Calu3 (cell line): ENCODE measurements at regions not wholly inside any gene's neighbourhood (a gene's known extent, or its start where the extent isn't known, plus 50 kb on each side); places are given as distances from the start of the nearest gene placed in this dataset.
"Not testable (repeated sequence)": the region's sequence is repeated elsewhere in the genome, so short reads cannot be mapped to it uniquely, and the experiment has no call there.

ENCODE experiments used
- BruUV-seq: library from RNA; stranded (reverse); fragments of 400-500 nt; replicated peaks from 2 replicates; lab custom pipeline; 2021; lab: Mats Ljungman, UMichigan
- CTCF ChIA-PET: fragments of 300-600 bp; sonication (Branson Sonifier 250); formaldehyde crosslinking; loops from one replicate; lab custom pipeline; 2022; ENCODE audit warnings: antibody characterized with exemption; lab: Charles Lee
- DNase-seq: peaks from one replicate; pipeline ENCODE4 v3.0.0; 2022
- H3K27ac Mint-ChIP-seq: one replicate; pipeline ENCODE4 v1.8.0; 2022; ENCODE audit warnings: mixed read lengths; ENCODE audit not compliant: unreplicated experiment
- H3K27me3 Mint-ChIP-seq: one replicate; pipeline ENCODE4 v1.8.0; 2022; ENCODE audit warnings: mixed read lengths; ENCODE audit not compliant: unreplicated experiment
- H3K36me3 Mint-ChIP-seq: one replicate; pipeline ENCODE4 v1.8.0; 2022; ENCODE audit warnings: mild to moderate bottlenecking, moderate library complexity, mixed read lengths; ENCODE audit not compliant: insufficient read depth, unreplicated experiment
- H3K4me1 Mint-ChIP-seq: one replicate; pipeline ENCODE4 v1.8.0; 2022; ENCODE audit warnings: mild to moderate bottlenecking, low read depth, mixed read lengths; ENCODE audit not compliant: unreplicated experiment
- H3K4me3 Mint-ChIP-seq: one replicate; pipeline ENCODE4 v1.8.0; 2022; ENCODE audit warnings: mild to moderate bottlenecking, low read depth, moderate library complexity, mixed read lengths; ENCODE audit not compliant: unreplicated experiment
- H3K9me3 Mint-ChIP-seq: one replicate; pipeline ENCODE4 v1.8.0; 2022; ENCODE audit warnings: low read depth, mixed read lengths; ENCODE audit not compliant: unreplicated experiment
- intact Hi-C: fragments of 100-400 bp; cut with micrococcal nuclease; formaldehyde crosslinking; loops from one replicate; pipeline ENCODE4 v1.10.0; 2022; ENCODE audit not compliant: unreplicated experiment

GRCh38 chr1:120649730-120650129 lies 74.0 kb upstream of the NBPF26 start:
- H3K4me3 Mint-ChIP-seq, H3K27ac Mint-ChIP-seq, DNase-seq, H3K9me3 Mint-ChIP-seq, H3K4me1 Mint-ChIP-seq, CTCF ChIA-PET, BruUV-seq, H3K36me3 Mint-ChIP-seq, intact Hi-C loops, H3K27me3 Mint-ChIP-seq: not testable (repeated sequence)

GRCh38 chr1:120654114-120654513 lies 69.6 kb upstream of the NBPF26 start:
- CTCF ChIA-PET, BruUV-seq, intact Hi-C loops, H3K4me1 Mint-ChIP-seq, DNase-seq, H3K9me3 Mint-ChIP-seq, H3K4me3 Mint-ChIP-seq, H3K36me3 Mint-ChIP-seq, H3K27me3 Mint-ChIP-seq, H3K27ac Mint-ChIP-seq: not testable (repeated sequence)

- H3K4me3 Mint-ChIP-seq, H3K27me3 Mint-ChIP-seq, H3K4me1 Mint-ChIP-seq, intact Hi-C loops, H3K9me3 Mint-ChIP-seq, DNase-seq, H3K36me3 Mint-ChIP-seq, BruUV-seq, H3K27ac Mint-ChIP-seq, CTCF ChIA-PET: not testable (repeated sequence)
Observed at GRCh38 chr1:120655394-120655793, 68.4 kb upstream of the NBPF26 start.

DNA sequence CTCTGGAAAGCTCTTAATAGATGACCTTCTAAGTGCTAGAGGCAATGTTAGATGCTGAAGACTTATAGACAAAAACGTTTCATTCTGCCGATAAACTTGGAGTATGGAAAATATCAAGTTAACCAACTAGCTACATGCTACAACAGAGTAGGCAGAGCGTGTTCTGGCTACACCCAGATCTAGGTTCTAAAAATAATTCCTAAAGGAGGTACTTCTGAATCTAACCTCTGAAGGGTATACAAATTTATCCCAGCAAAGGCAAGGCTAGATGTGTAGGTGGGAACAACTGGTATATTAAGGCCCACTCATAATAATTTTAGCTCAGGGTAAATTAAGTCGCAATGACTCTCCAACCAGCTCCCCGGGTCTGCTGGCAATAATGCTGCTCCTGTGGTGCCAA lies 67.6 kb upstream of the NBPF26 start:
- H3K27ac Mint-ChIP-seq, H3K36me3 Mint-ChIP-seq, intact Hi-C loops, H3K4me3 Mint-ChIP-seq, CTCF ChIA-PET, H3K9me3 Mint-ChIP-seq, H3K4me1 Mint-ChIP-seq, H3K27me3 Mint-ChIP-seq, BruUV-seq, DNase-seq: not testable (repeated sequence)

GRCh38 chr1:120657804-120658203 lies 65.9 kb upstream of the NBPF26 start:
- H3K27ac Mint-ChIP-seq, H3K36me3 Mint-ChIP-seq, DNase-seq, H3K4me1 Mint-ChIP-seq, CTCF ChIA-PET, H3K4me3 Mint-ChIP-seq, intact Hi-C loops, BruUV-seq, H3K9me3 Mint-ChIP-seq, H3K27me3 Mint-ChIP-seq: not testable (repeated sequence)

- H3K27ac Mint-ChIP-seq, BruUV-seq, H3K27me3 Mint-ChIP-seq, CTCF ChIA-PET, DNase-seq, H3K9me3 Mint-ChIP-seq, intact Hi-C loops, H3K36me3 Mint-ChIP-seq, H3K4me3 Mint-ChIP-seq, H3K4me1 Mint-ChIP-seq: not testable (repeated sequence)
Observed at GRCh38 chr1:120658622-120659021, 65.1 kb upstream of the NBPF26 start.

GRCh38 chr1:120659133-120659532 lies 64.6 kb upstream of the NBPF26 start:
- H3K36me3 Mint-ChIP-seq, H3K27ac Mint-ChIP-seq, H3K4me1 Mint-ChIP-seq, intact Hi-C loops, CTCF ChIA-PET, H3K27me3 Mint-ChIP-seq, H3K4me3 Mint-ChIP-seq, BruUV-seq, DNase-seq, H3K9me3 Mint-ChIP-seq: not testable (repeated sequence)

DNA sequence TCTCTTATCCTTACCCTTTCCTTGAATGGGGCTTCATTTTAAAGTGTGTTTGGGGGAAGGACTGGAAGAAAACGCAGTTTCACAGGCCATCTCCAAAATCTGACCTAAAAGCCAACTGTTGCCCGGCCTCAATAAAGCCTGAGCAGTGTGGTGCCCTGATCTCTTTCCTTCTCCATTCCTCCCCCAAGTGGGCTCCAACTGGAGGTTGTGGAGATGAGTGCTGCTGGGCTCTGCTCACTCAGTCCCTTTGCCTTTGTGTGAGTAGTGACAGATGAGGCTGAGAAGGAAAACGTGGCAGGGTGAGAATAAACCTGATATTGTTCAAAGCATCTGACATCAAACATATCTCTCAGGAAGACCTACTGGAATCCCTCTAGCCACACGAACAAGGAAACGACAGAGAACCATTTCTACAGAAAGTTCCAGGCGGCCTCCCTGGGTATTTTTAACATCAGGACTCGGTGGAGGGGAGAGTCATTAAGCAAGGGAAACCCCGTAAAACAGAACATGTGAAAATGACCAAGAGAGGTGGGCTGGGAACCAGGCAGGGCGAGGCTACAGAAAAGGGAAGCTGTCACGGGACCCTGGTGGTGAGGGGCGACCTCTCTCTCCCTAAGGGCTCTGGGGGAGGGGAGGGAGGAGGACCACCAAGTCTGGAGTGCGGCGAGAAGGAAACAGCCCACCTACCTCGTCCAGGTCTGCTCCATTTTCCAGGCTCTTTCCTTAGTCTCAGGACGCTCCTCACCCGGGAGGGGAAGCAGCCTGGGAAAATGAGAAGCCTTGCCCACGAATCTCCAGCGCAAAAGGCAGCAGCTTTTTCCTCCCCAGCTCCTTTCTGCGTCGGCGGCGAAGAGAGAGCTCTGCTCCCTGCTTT lies 59.1 kb upstream of the NBPF26 start:
- H3K36me3 Mint-ChIP-seq, H3K27ac Mint-ChIP-seq, intact Hi-C loops, H3K27me3 Mint-ChIP-seq, DNase-seq, H3K4me1 Mint-ChIP-seq, H3K9me3 Mint-ChIP-seq, CTCF ChIA-PET, BruUV-seq: not testable (repeated sequence)
- peak overlapping the region; percentile 68 for H3K4me3 Mint-ChIP-seq

- H3K9me3 Mint-ChIP-seq, H3K4me1 Mint-ChIP-seq, H3K27me3 Mint-ChIP-seq, BruUV-seq, H3K36me3 Mint-ChIP-seq, H3K27ac Mint-ChIP-seq, CTCF ChIA-PET, intact Hi-C loops: not testable (repeated sequence)
- peak; percentile 5 for DNase-seq
- H3K4me3 Mint-ChIP-seq: peak overlapping the region; percentile 68
Observed at GRCh38 chr1:120665250-120665577, 58.5 kb upstream of the NBPF26 start.

DNA sequence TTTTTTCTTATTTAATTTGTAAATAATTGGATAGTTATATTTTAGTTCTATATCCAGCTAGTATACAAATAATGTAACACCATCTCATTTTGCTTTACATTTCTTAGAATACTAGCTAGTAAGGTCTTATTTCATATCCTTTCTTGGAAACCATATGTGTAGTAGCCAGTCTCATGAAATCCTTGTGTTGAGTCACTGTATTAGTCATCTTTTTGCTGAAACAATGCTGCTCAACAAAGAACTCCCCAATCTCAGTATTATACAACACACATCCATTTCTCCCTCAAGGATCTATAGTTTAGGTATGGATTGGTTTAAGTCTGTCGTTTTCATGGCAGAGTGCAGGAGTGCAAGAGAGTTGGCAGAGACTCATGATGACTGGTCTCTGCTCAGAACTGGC lies 55.6 kb upstream of the NBPF26 start:
- BruUV-seq, DNase-seq, H3K4me1 Mint-ChIP-seq, H3K36me3 Mint-ChIP-seq, H3K27me3 Mint-ChIP-seq, H3K4me3 Mint-ChIP-seq, H3K9me3 Mint-ChIP-seq, intact Hi-C loops, H3K27ac Mint-ChIP-seq, CTCF ChIA-PET: not testable (repeated sequence)
